ENCODE measurements at regions not wholly inside any gene's neighbourhood (a gene's known extent, or its start where the extent isn't known, plus 50 kb on each side); places are given as distances from the start of the nearest gene placed in this dataset.

DNA sequence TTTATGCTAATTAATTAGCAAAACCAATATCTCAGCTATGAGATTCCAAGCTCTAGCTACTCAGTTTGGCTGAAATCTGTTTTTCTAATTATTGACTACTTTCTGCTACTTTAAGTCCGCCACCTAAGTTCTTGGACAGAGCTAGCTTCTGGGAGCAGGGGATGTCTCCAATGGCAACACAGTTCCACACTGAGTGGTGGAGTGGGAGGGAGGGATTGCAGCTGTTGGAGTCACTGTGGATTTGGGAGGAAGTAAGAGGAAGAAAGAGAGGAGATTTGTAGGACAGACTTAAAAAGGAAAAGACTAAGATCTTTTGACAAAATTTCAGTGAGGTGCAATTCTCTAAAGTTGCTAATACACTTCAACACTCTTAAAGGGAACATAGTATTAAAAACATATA lies 450.8 kb downstream of the NFIB start:
- H3K4me1 ChIP-seq, result no peaks in the 10 kb centered on the region
- intact Hi-C loops (cut with DNase I; ENCODE audit: low total_unique reads), result no loop called here

GRCh38 chr9:13862654-13863053 lies 451.3 kb downstream of the NFIB start:
- intact Hi-C loops (cut with DNase I; ENCODE audit: low total_unique reads), result no loop called here
- Histone ChIP-seq H3K4me3 (no peak overlapping the region), H3K27me3 (no peaks in the 10 kb centered on the region), H3K27ac (no peak overlapping the region), H3K36me3 (no peaks in the 10 kb centered on the region), H3K9me3 (no peaks in the 10 kb centered on the region), H3K4me1 (no peaks in the 10 kb centered on the region)
- no peak for TF ChIP-seq CTCF (IDR thresholded peaks at IDR 0.05)
- no peak for DNase-seq

More for the DNA sequence above, 450.8 kb downstream of the NFIB start:
- peak; percentile 58 for DNase-seq
- H3K27ac ChIP-seq, result peak overlapping the region; percentile 29 to 49
- no peaks in the 10 kb centered on the region for H3K36me3 ChIP-seq
- no peaks in the 10 kb centered on the region for H3K9me3 ChIP-seq
- no peaks in the 10 kb centered on the region for H3K27me3 ChIP-seq
- H3K4me3 ChIP-seq, result no peak overlapping the region
- no peak for TF ChIP-seq POLR2A (IDR thresholded peaks at IDR 0.05)
- no peak for TF ChIP-seq CTCF (IDR thresholded peaks at IDR 0.05)

GRCh38 chr9:13860946-13861640 lies 452.8 kb downstream of the NFIB start:
- Histone ChIP-seq H3K36me3 (no peaks in the 10 kb centered on the region), H3K4me1 (no peaks in the 10 kb centered on the region), H3K27me3 (no peaks in the 10 kb centered on the region), H3K27ac (peak overlapping the region; percentile 28 to 31), H3K9me3 (no peaks in the 10 kb centered on the region), H3K4me3 (no peak overlapping the region)
- no peak for DNase-seq
- TF ChIP-seq POLR2A (IDR thresholded peaks at IDR 0.05), result no peak
- no peak for TF ChIP-seq CTCF (IDR thresholded peaks at IDR 0.05)
- intact Hi-C loops (cut with DNase I; ENCODE audit: low total_unique reads), result no loop called here

- H3K4me1 ChIP-seq, result no peaks in the 10 kb centered on the region
- no peaks in the 10 kb centered on the region for H3K9me3 ChIP-seq
- H3K27me3 ChIP-seq, result no peaks in the 10 kb centered on the region
- intact Hi-C loops (cut with DNase I; ENCODE audit: low total_unique reads), result no loop called here
- H3K27ac ChIP-seq, result peak overlapping the region; percentile 28 to 42
- no peak overlapping the region for H3K4me3 ChIP-seq
- no peaks in the 10 kb centered on the region for H3K36me3 ChIP-seq
- DNase-seq, result peak in 1 of 2 donors; percentile 25
- TF ChIP-seq POLR2A (IDR thresholded peaks at IDR 0.05), result no peak
- no peak for TF ChIP-seq CTCF (IDR thresholded peaks at IDR 0.05)
These were observed 453.9 kb downstream of the NFIB start for GRCh38 chr9:13860019-13860418.

DNA sequence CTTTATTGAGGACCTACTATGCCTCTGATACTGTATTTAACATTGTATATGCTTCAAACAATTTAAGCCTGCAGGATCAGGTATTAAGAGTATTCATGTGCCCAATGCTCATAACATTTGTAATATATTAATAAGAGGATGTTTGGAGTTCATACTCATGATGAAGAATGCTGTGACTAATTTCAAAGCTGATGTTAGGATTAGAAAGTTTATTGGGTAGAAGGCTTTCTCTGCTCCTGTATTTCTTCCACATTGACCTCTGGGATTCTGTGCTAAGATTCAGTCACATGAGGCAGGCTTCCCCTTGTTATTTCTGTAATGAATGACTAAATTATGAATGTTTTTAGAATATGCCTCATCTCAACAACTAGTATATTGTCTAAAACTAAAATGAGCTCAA lies 456.4 kb downstream of the NFIB start:
- Histone ChIP-seq H3K9me3 (no peaks in the 10 kb centered on the region), H3K4me1 (no peaks in the 10 kb centered on the region), H3K27me3 (no peaks in the 10 kb centered on the region), H3K27ac (no peak overlapping the region), H3K4me3 (no peak overlapping the region), H3K36me3 (no peaks in the 10 kb centered on the region)
- no peak for DNase-seq
- intact Hi-C loops (cut with DNase I; ENCODE audit: low total_unique reads), result no loop called here
- no peak for TF ChIP-seq POLR2A (IDR thresholded peaks at IDR 0.05)
- TF ChIP-seq CTCF (IDR thresholded peaks at IDR 0.05), result no peak

Measured in uterus (tissue), 3 donors.